ENCODE measurements at regions not wholly inside any gene's neighbourhood (a gene's known extent, or its start where the extent isn't known, plus 50 kb on each side); places are given as distances from the start of the nearest gene placed in this dataset.

DNA sequence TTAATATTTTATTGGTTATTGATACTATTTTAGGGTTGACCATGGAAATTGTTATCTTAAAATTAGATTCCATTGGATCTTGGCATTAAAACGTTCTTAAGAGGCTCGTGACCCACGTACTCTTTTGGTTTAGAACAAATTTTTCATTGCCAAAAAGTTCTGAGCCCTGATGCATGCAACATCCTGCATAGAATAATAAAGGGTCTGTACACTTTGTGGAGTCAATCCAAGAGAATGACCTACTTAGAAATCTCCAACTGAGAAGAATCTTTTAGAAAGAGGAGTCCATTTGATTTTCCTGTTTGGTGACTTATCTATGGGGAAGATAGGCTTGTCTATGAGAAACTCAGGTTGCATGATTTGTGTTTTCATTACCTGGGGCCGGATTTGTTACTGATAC, 404.2 kb upstream of the RGMA start:
- no peak overlapping the region for H3K9ac ChIP-seq (ENCODE audit: low read length)
- H3K36me3 ChIP-seq (ENCODE audit: control insufficient read depth in 1 of 2, insufficient read depth in 2 of 2, low read length in 2 of 2), result no peaks in the 10 kb centered on the region
- H3K9me3 ChIP-seq (ENCODE audit: control insufficient read depth in 1 of 2, insufficient read depth in 1 of 2, low read depth in 1 of 2, low read length in 2 of 2), result no peaks in the 10 kb centered on the region
- H3K4me1 ChIP-seq (ENCODE audit: control insufficient read depth in 1 of 2, insufficient read depth in 2 of 2, low read length in 2 of 2), result no peaks in the 10 kb centered on the region
- CTCF ChIA-PET, result no interaction called here
- H2AFZ ChIP-seq (ENCODE audit: low read depth, low read length, poor library complexity, severe bottlenecking), result no peak overlapping the region
- H3K79me2 ChIP-seq (ENCODE audit: insufficient read depth, low read length), result no peaks in the 10 kb centered on the region
- no peaks in the 10 kb centered on the region for H3K9me2 ChIP-seq (ENCODE audit: insufficient read depth)
- H3K4me3 ChIP-seq (replicated peaks in 1 of 2; ENCODE audit: low read depth in 1 of 2, low read length in 2 of 2), result no peak overlapping the region
- H3K27ac ChIP-seq (ENCODE audit: low read depth, low read length), result no peak overlapping the region
- H4K20me1 ChIP-seq (ENCODE audit: insufficient read depth), result no peaks in the 10 kb centered on the region; the same call in 1 of the 2 replicates
- no TSS peak for BruUV-seq (replicated peaks)
- POLR2A ChIA-PET, result no interaction called here
- intact Hi-C loops (cut with micrococcal nuclease), result no loop called here
- DNase-seq (ENCODE audit: low read depth, low spot score) (no peak), ATAC-seq (no peak)
- RAD21 ChIA-PET (ENCODE audit: low non-redundant PET in 1 of 2, low total read pairs in 2 of 2, uncharacterized antibody in 2 of 2, unreplicated experiment in 2 of 2), result no interaction called here
- TF ChIP-seq ZNF274 (IDR thresholded peaks at IDR 0.05; ENCODE audit: low read depth, low read length), result no peak
- TF ChIP-seq EGR1 (IDR thresholded peaks at IDR 0.05; ENCODE audit: low read depth), result no peak
- no peak for TF ChIP-seq FOSL1 (IDR thresholded peaks at IDR 0.05; ENCODE audit: low read depth)
- no peak for TF ChIP-seq ZFX (IDR thresholded peaks at IDR 0.05)
- TF ChIP-seq TCF7L2 (IDR thresholded peaks at IDR 0.05; ENCODE audit: borderline replicate concordance, extremely low read depth, insufficient read depth, insufficient read length), result no peak
- no peak for TF ChIP-seq POLR2A (IDR thresholded peaks at IDR 0.05; ENCODE audit: borderline replicate concordance, extremely low read depth, insufficient read depth, insufficient read length)
- TF ChIP-seq CBX3 (IDR thresholded peaks at IDR 0.05; ENCODE audit: low read depth), result no peak
- TF ChIP-seq SIN3A (IDR thresholded peaks at IDR 0.05; ENCODE audit: low read depth), result no peak
- TF ChIP-seq, protein P1, sequence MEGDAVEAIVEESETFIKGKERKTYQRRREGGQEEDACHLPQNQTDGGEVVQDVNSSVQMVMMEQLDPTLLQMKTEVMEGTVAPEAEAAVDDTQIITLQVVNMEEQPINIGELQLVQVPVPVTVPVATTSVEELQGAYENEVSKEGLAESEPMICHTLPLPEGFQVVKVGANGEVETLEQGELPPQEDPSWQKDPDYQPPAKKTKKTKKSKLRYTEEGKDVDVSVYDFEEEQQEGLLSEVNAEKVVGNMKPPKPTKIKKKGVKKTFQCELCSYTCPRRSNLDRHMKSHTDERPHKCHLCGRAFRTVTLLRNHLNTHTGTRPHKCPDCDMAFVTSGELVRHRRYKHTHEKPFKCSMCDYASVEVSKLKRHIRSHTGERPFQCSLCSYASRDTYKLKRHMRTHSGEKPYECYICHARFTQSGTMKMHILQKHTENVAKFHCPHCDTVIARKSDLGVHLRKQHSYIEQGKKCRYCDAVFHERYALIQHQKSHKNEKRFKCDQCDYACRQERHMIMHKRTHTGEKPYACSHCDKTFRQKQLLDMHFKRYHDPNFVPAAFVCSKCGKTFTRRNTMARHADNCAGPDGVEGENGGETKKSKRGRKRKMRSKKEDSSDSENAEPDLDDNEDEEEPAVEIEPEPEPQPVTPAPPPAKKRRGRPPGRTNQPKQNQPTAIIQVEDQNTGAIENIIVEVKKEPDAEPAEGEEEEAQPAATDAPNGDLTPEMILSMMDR (IDR thresholded peaks at IDR 0.05 in 2 of 3, conservative IDR thresholded peaks at IDR 0.05 in 1 of 3; ENCODE audit: borderline replicate concordance in 1 of 3, insufficient read depth in 1 of 3, low read depth in 2 of 3, low read length in 2 of 3), result no peak
- no peak for TF ChIP-seq YY1 (IDR thresholded peaks at IDR 0.05; ENCODE audit: extremely low read depth, insufficient replicate concordance, low read depth, low read length)
- TF ChIP-seq ELF1 (IDR thresholded peaks at IDR 0.05; ENCODE audit: borderline replicate concordance, low read depth), result no peak
- no peak for TF ChIP-seq RAD21 (IDR thresholded peaks at IDR 0.05; ENCODE audit: low read depth)
- TF ChIP-seq, protein P2, sequence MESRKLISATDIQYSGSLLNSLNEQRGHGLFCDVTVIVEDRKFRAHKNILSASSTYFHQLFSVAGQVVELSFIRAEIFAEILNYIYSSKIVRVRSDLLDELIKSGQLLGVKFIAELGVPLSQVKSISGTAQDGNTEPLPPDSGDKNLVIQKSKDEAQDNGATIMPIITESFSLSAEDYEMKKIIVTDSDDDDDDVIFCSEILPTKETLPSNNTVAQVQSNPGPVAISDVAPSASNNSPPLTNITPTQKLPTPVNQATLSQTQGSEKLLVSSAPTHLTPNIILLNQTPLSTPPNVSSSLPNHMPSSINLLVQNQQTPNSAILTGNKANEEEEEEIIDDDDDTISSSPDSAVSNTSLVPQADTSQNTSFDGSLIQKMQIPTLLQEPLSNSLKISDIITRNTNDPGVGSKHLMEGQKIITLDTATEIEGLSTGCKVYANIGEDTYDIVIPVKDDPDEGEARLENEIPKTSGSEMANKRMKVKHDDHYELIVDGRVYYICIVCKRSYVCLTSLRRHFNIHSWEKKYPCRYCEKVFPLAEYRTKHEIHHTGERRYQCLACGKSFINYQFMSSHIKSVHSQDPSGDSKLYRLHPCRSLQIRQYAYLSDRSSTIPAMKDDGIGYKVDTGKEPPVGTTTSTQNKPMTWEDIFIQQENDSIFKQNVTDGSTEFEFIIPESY (IDR thresholded peaks at IDR 0.05; ENCODE audit: extremely low read depth, insufficient replicate concordance, low read length), result no peak
- TF ChIP-seq SRF (IDR thresholded peaks at IDR 0.05; ENCODE audit: low read depth), result no peak
- TF ChIP-seq POLR2AphosphoS5 (IDR thresholded peaks at IDR 0.05; ENCODE audit: low read depth, low read length), result no peak
- TF ChIP-seq, protein P3, sequence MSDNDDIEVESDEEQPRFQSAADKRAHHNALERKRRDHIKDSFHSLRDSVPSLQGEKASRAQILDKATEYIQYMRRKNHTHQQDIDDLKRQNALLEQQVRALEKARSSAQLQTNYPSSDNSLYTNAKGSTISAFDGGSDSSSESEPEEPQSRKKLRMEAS (IDR thresholded peaks at IDR 0.05), result no peak
- TF ChIP-seq EZH2 (IDR thresholded peaks at IDR 0.05), result no peak
- TF ChIP-seq, protein P4, sequence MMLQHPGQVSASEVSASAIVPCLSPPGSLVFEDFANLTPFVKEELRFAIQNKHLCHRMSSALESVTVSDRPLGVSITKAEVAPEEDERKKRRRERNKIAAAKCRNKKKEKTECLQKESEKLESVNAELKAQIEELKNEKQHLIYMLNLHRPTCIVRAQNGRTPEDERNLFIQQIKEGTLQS (IDR thresholded peaks at IDR 0.05), result no peak
- TF ChIP-seq CEBPB (IDR thresholded peaks at IDR 0.05; ENCODE audit: low read depth), result no peak
- TF ChIP-seq JUND (IDR thresholded peaks at IDR 0.05), result no peak
- H3K4me2 ChIP-seq (ENCODE audit: low read length), result no peak overlapping the region
- H3K27me3 ChIP-seq (ENCODE audit: insufficient read depth, low read length), result 0 out of 2 replicates have a peak, but pooled peaks cover 3% of the 10 kb centered on the region
